ENCODE measurements at regions not wholly inside any gene's neighbourhood (a gene's known extent, or its start where the extent isn't known, plus 50 kb on each side); places are given as distances from the start of the nearest gene placed in this dataset.
A peak's percentile ranks its signal among the peaks of the same experiment; 100 is the strongest.

DNA sequence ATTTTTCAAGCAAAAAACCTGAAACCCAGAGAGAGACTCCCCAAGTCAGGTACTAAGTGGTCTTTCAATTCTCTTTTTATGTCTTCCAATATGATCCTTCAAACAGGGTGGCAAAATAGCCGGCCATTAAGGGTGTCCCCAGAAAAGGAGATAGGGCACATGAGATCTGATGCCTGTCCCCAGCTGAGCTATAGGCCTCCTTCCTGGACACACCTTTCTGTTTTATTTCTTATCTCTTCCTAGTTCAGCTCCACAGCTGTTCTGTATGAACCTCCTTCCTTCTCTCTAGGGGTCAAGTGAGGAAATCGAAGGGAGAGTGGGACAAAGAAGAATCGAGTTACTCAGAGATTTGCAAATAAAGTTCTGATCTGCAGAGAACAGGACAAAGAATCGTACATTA, 112.4 kb upstream of the ATP1A1 start:
- no peaks in the 10 kb centered on the region for H3K4me1 ChIP-seq (ENCODE audit: insufficient read depth, low read length)
- no peaks in the 10 kb centered on the region for H3K79me2 ChIP-seq (ENCODE audit: insufficient read depth, low read length)
- H3K4me2 ChIP-seq (ENCODE audit: insufficient read depth, low read length), result no peak overlapping the region
- H3K4me3 ChIP-seq (ENCODE audit: insufficient read depth, low read length), result no peak overlapping the region
- no peak overlapping the region for H2AFZ ChIP-seq (ENCODE audit: low read length)
- H4K20me1 ChIP-seq (ENCODE audit: insufficient read depth, low read length), result no peaks in the 10 kb centered on the region
- TF ChIP-seq, protein P1, sequence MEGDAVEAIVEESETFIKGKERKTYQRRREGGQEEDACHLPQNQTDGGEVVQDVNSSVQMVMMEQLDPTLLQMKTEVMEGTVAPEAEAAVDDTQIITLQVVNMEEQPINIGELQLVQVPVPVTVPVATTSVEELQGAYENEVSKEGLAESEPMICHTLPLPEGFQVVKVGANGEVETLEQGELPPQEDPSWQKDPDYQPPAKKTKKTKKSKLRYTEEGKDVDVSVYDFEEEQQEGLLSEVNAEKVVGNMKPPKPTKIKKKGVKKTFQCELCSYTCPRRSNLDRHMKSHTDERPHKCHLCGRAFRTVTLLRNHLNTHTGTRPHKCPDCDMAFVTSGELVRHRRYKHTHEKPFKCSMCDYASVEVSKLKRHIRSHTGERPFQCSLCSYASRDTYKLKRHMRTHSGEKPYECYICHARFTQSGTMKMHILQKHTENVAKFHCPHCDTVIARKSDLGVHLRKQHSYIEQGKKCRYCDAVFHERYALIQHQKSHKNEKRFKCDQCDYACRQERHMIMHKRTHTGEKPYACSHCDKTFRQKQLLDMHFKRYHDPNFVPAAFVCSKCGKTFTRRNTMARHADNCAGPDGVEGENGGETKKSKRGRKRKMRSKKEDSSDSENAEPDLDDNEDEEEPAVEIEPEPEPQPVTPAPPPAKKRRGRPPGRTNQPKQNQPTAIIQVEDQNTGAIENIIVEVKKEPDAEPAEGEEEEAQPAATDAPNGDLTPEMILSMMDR (IDR thresholded peaks at IDR 0.05; ENCODE audit: extremely low read depth, low read depth, low read length), result no peak
- H3K36me3 ChIP-seq (ENCODE audit: insufficient read depth, low read length), result no peaks in the 10 kb centered on the region
- no peak for DNase-seq (ENCODE audit: insufficient read length, low spot score, missing footprints)
- no peak overlapping the region for H3K27ac ChIP-seq (ENCODE audit: low read depth, low read length)
- peaks cover 14% of the 10 kb centered on the region for H3K27me3 ChIP-seq (ENCODE audit: insufficient read depth, low read length)
- H3K9me3 ChIP-seq (ENCODE audit: low read depth, low read length), result no peaks in the 10 kb centered on the region

DNA sequence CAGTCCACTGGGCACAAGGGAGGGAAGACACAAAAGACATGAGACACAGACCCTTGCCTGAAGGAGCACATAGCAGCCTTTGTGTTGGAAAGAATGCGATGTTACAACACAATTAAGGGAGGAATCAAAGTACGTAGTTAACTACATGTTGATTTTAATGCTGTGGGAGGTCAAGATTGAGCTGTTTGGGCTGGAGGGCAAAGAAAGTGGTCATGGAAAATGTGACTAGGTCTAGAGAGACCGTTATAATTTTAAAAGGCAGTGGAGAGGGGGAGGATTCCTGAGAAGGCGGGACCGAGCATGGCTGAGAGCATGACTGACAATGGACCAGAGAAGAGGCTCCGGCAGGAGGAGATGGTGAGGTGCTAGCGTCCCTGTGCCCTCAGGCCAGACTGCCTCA, 111.8 kb upstream of the ATP1A1 start:
- peaks cover 14% of the 10 kb centered on the region for H3K27me3 ChIP-seq (ENCODE audit: insufficient read depth, low read length)
- no peaks in the 10 kb centered on the region for H3K9me3 ChIP-seq (ENCODE audit: low read depth, low read length)
- H3K4me3 ChIP-seq (ENCODE audit: insufficient read depth, low read length), result no peak overlapping the region
- TF ChIP-seq, protein P1 (IDR thresholded peaks at IDR 0.05; ENCODE audit: extremely low read depth, low read depth, low read length), result no peak
- no peaks in the 10 kb centered on the region for H3K79me2 ChIP-seq (ENCODE audit: insufficient read depth, low read length)
- H2AFZ ChIP-seq (ENCODE audit: low read length), result no peak overlapping the region
- H3K4me1 ChIP-seq (ENCODE audit: insufficient read depth, low read length), result no peaks in the 10 kb centered on the region
- no peak overlapping the region for H3K4me2 ChIP-seq (ENCODE audit: insufficient read depth, low read length)
- no peaks in the 10 kb centered on the region for H4K20me1 ChIP-seq (ENCODE audit: insufficient read depth, low read length)
- DNase-seq (ENCODE audit: insufficient read length, low spot score, missing footprints), result no peak
- H3K36me3 ChIP-seq (ENCODE audit: insufficient read depth, low read length), result no peaks in the 10 kb centered on the region
- no peak overlapping the region for H3K27ac ChIP-seq (ENCODE audit: low read depth, low read length)

DNA sequence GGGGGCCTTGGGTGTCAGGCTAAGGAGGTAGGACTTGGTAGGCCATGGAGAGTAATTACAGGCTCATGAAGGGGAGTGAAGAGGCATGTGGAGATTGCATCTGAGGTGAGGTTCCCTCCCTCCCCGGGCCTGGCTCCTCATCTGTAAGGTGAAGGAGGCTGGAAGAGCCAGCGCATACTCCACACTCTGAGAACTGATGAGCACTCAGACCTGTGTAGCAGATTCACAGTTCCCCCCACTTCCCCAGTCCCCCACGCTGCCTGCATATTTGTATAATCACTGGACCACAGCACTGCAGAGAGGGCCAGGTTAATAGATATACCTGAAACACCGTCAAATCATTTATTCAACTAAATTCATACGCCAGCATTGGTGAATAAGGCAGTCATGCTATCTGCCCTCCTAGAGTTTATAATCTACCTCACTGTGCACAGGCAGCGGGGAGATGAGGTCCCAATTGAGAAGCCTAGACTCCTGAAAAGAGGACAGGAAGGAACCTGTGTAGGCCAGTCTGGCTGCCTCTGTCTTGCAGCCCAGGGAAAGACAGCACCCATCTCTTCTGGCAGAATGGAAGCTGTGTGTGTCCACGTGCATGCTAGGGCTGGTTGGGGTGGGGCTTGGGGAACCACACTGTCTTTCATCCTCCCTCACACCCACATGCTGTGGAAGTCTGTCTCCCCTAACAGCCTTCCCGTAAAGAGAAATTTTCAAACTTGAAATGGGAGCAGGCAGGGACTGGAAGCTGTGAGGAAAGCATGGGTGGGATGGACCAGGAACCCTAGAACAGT, 110.6 kb upstream of the ATP1A1 start:
- TF ChIP-seq, protein P1 (IDR thresholded peaks at IDR 0.05; ENCODE audit: extremely low read depth, low read depth, low read length), result no peak
- no peak overlapping the region for H2AFZ ChIP-seq (ENCODE audit: low read length)
- peak; percentile 60 for DNase-seq (ENCODE audit: insufficient read length, low spot score, missing footprints)
- H3K9me3 ChIP-seq (ENCODE audit: low read depth, low read length), result no peaks in the 10 kb centered on the region
- H3K36me3 ChIP-seq (ENCODE audit: insufficient read depth, low read length), result no peaks in the 10 kb centered on the region
- H3K4me3 ChIP-seq (ENCODE audit: insufficient read depth, low read length), result no peak overlapping the region
- no peaks in the 10 kb centered on the region for H3K4me1 ChIP-seq (ENCODE audit: insufficient read depth, low read length)
- H3K79me2 ChIP-seq (ENCODE audit: insufficient read depth, low read length), result no peaks in the 10 kb centered on the region
- H3K27me3 ChIP-seq (ENCODE audit: insufficient read depth, low read length), result peaks cover 5% of the 10 kb centered on the region
- H3K27ac ChIP-seq (ENCODE audit: low read depth, low read length), result no peak overlapping the region
- no peak overlapping the region for H3K4me2 ChIP-seq (ENCODE audit: insufficient read depth, low read length)
- no peaks in the 10 kb centered on the region for H4K20me1 ChIP-seq (ENCODE audit: insufficient read depth, low read length)

DNA sequence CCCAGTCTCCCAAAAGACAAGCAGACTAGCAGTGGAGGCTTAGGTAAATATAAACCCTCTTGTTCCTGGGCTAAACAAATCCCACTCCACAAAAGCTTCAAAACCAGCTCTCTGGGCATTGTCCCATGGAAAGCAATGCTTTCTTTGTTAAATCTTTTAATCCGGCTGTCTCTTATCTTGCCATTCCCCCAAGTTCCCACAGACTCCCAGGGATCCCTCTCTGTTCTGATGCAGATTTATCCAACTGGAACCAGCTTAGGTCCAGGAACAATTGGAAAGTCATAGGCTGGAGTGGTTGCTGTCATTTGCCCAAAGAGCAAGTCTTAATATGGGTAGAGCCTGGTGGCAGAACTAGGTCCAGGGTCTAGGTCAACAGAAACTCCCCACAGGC, 110.1 kb upstream of the ATP1A1 start:
- Histone ChIP-seq H3K4me1 (ENCODE audit: insufficient read depth, low read length) (no peaks in the 10 kb centered on the region), H3K9me3 (ENCODE audit: low read depth, low read length) (no peaks in the 10 kb centered on the region), H3K27me3 (ENCODE audit: insufficient read depth, low read length) (peaks cover 5% of the 10 kb centered on the region), H3K79me2 (ENCODE audit: insufficient read depth, low read length) (no peaks in the 10 kb centered on the region), H3K4me3 (ENCODE audit: insufficient read depth, low read length) (no peak overlapping the region), H2AFZ (ENCODE audit: low read length) (no peak overlapping the region), H4K20me1 (ENCODE audit: insufficient read depth, low read length) (no peaks in the 10 kb centered on the region), H3K27ac (ENCODE audit: low read depth, low read length) (no peak overlapping the region), H3K36me3 (ENCODE audit: insufficient read depth, low read length) (no peaks in the 10 kb centered on the region), H3K4me2 (ENCODE audit: insufficient read depth, low read length) (no peak overlapping the region)
- DNase-seq (ENCODE audit: insufficient read length, low spot score, missing footprints), result no peak
- TF ChIP-seq, protein P1 (IDR thresholded peaks at IDR 0.05; ENCODE audit: extremely low read depth, low read depth, low read length), result no peak
